GM12872 (cell line): ENCODE measurements at regions not wholly inside any gene's neighbourhood (a gene's known extent, or its start where the extent isn't known, plus 50 kb on each side); places are given as distances from the start of the nearest gene placed in this dataset.

ENCODE experiments used
- CTCF ChIP-seq: IDR thresholded peaks from 3 replicates; pipeline ENCODE4 v1.5.1; 2011; ENCODE audit warnings: low read depth, mild to moderate bottlenecking, low read length, moderate library complexity; ENCODE audit not compliant: insufficient read depth

DNA sequence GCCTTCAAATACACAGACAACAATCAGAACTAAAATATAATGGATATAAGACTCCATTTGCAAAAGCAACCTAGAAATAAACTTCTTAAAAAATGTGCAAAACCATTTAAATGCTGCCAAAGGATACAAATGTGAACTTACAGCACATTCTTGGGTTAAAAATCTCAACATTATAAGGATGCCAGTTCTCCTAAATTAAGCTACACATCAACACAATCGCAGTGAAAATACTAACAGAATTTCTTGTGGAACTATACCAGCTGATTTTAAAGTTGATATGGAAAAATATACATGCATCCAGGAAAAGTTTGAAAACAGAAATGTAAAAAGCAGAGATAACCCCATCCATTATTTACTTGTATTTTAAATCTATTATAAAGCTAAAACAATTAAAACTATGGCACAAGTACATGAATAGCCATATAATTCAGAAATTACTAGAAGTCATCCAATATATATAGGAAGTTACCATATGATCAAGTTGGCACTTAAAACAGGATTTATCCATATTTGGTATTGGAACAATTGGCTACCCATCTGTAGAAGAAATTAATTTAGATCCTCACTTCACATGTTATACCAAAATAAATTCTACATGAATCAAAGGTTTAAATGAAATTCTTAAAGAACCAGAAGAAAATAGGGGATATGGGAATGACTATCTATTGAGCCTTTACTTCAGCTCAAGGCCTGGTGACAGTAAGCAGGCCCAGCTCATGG, 151.7 kb upstream of the GLI2 start:
- no peak for TF ChIP-seq CTCF

GRCh38 chr2:120586507-120587278, 149.0 kb upstream of the GLI2 start:
- no peak for TF ChIP-seq CTCF

DNA sequence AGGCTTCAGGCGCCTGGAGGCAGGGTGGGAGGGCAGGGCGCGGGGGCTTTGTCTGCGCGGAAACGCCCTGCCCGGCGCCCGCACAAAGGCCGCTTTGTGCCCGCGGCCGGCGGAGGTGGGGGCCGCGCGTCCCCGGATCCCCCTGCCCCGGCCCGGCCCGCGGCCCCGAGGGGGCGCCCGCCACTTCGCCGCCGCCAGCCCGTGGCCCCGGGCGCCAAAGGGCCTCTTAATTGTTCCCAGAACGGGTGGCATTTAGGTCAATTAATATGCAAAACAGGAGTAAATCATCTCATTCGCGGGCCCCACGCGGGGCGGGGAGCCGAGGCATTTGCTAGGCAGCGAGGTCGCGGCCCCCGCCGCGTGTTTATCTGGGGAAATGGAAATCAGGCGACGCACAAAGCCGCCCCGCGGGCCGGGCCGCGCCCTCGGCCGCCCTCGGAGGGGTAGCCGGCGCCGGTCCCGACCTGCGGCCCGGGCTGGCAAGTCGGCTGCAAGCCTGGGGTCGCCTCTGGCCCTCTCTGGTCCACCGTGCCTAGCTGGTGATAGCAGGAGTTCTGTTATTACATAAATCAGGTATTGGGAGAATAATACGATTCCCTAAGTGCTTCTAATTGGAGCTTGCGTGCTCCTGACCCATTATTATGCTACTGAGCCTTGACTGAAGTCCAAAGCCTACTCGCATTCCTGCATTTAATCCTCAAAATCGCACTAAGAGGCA, 148.2 kb upstream of the GLI2 start:
- TF ChIP-seq CTCF = no peak

DNA sequence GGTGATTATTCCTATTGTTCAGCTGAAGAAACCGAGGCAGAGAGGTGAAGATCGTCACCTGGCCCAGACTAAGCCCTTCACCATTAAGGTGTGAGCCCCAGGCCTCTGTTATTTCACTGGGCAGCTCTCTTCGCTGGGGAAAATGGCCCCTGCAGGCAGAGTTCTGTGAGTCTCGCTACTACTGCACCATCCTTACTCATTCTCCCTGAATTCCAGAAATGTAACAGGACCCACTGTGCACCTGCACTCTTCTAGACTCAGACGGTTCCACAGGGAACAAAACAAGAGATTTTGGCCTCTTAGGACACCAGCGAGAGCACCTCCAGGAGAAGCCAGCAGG, 147.7 kb upstream of the GLI2 start:
- no peak for TF ChIP-seq CTCF

- no peak for TF ChIP-seq CTCF
Measured at GRCh38 chr2:120589771-120590608, 145.7 kb upstream of the GLI2 start.

- TF ChIP-seq CTCF = no peak
Measured at GRCh38 chr2:120590841-120591240, 144.8 kb upstream of the GLI2 start.

DNA sequence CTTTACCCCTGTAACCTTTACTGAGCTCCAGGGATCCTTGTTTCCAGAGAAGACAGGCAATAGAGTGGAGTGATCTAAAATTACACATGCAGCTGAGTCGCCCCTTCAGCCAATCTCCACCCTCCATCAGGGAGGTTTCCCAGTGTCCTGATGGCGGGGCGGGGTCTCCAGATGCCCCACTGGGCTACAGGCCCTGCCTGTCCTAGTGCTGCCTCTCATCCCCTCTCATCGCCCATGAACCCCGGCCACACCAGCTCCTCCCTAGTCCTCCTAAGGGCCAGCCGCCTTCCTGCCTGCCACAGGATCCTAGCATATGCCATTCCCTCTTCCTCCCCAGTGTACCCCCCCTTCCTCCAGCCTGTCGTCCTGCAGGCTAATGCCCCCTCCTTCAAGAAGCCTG, 144.1 kb upstream of the GLI2 start:
- TF ChIP-seq CTCF = no peak
